ENCODE measurements at regions not wholly inside any gene's neighbourhood (a gene's known extent, or its start where the extent isn't known, plus 50 kb on each side); places are given as distances from the start of the nearest gene placed in this dataset.
"Not testable (repeated sequence)": the region's sequence is repeated elsewhere in the genome, so short reads cannot be mapped to it uniquely, and the experiment has no call there.

- no peak for DNase-seq
These were observed 209.3 kb upstream of the POGK start for GRCh38 chr1:166629946-166630345.

GRCh38 chr1:166630369-166630768 lies 208.9 kb upstream of the POGK start:
- DNase-seq, result no peak

DNA sequence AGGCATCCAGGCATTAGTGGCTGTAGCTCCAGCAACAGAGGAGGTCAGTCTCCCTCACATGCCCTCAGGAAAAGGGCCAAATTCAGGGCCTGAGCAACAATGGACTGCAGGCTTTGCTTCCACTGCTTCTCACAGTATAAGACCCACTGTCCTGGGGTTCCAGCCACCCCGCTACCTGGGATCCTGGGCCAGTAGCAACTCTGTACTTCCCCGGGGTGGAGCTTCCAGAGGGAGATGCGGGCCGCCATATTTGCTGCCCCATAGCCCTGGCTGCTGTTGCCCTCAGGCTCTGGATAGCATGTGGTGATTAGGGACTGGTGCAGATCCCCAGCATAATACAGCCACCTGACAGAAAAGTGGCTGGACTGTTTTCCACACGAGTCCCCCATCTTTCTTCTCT lies 201.1 kb upstream of the POGK start:
- no peak for DNase-seq

DNA sequence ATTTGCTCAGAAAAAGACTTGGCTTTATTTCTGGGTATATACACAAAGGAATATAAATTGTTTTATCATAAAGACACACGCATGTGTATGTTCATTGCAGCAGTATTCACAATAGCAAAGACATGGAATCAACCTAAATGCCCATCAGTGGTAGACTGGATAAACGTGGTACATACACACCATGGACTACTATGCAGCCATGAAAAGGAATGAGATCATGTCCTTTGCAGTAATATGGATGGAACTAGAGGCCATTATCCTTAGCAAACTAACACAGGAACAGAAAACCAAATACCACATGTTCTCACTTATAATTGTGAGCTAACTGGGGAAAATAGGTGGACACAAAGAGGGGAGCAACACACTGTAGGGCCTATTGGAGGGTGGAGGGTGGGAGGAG lies 182.0 kb upstream of the POGK start:
- DNase-seq, result not testable (repeated sequence)

DNA sequence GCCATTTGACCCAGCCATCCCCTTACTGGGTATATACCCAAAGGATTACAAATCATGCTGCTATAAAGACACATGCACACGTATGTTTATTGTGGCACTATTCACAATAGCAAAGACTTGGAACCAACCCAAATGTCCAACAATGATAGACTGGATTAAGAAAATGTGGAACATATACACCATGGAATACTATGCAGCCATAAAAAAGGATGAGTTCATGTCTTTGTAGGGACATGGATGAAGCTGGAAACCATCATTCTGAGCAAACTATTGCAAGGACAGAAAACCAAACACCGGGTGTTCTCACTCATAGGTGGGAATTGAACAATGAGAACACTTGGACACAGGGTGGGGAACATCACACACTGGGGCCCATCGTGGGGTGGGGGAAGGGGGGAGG lies 172.5 kb upstream of the POGK start:
- DNase-seq, result not testable (repeated sequence)

DNA sequence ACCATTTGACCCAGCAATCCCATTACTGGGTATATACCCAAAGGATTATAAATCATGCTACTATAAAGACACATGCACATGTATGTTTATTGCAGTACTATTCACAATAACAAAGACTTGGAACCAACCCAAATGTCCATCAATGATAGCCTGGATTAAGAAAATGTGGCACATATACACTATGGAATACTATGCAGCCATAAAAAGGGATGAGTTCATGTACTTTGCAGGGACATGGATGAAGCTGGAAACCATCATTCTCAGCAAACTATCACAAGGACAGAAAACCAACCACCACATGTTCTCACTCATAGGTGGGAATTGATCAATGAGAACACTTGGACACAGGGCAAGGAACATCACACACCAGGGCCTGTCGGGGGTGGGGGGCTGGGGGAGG lies 171.7 kb upstream of the POGK start:
- DNase-seq, result not testable (repeated sequence)

DNA sequence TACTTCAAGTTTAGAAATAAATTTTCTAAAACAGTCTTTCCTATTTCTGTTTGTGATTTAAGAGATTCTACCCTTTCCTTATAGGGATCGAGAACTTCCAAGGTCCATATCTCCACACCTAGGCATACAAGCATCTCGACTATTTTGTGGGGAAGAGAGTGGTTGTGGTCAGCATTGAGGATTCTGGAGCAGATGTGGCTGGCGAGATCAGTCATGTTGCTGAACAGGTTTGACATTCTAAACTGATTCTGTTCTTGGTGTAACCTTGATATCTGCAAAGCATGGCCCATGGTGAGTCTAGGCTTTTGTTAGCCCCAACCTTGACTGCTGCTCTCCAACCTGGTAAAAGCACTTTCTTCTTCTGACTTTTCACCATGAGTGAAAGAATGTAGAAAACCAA lies 167.6 kb upstream of the POGK start:
- DNase-seq, result no peak

- DNase-seq, result no peak
These were observed 165.6 kb upstream of the POGK start for GRCh38 chr1:166673722-166674121.

- no peak for DNase-seq
These were observed 164.1 kb upstream of the POGK start for GRCh38 chr1:166675213-166675612.

DNA sequence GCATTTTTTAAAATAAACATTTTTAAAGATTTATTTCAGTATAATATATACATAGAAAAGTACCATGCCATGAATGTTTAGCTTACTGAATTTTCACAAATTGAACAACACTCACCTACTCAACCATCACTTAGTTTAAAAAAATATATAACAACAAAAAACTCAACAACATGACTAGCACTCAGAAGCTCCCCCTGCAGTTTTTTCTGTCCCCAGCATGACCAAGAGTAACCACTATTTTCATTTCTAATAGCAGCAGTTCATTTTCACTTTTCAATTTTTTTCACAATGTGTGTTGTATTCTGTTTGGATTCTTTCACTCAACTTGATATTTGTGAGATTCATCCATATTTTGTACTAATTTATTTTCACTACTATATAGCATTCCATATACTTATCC lies 162.3 kb upstream of the POGK start:
- no peak for DNase-seq

- DNase-seq, result no peak
These were observed 159.9 kb upstream of the POGK start for GRCh38 chr1:166679369-166679768.

DNA sequence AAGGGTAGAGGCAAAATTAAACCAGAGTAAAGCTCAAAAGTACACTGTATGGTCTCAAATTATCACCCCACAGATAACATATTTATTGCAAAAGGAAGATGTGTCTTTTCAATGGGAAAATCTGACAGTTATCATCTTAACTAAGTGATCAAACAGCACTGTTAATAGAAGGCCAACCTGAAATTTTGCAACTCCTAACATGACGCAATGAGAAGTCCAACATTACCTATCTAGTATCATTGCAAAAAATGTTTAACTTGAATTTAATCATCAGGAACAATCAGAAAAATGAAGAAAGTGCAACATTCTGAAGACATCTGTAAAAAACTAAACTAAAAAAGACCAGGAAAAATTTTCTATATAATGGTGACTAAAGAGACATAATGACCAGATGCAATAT lies 156.7 kb upstream of the POGK start:
- DNase-seq, result no peak

- DNase-seq, result not testable (repeated sequence)
These were observed 154.6 kb upstream of the POGK start for GRCh38 chr1:166684669-166685068.

DNA sequence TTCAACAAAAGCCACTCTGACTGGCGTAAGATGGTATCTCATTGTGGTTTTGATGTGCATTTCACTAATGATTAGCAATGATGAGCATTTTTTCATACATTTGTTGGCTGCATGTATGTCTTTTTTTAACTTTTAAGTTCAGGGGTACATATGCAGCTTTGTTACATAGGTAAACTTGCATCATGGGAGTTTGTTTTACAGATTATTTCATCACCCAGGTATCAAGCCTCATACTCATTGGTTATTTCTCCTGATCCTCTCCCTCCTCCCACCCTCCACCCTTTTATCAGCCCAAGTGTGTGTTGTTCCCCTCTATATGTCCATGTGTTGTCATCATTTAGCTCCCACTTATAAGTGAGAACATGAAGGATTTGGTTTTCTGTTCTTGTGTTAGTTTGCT lies 154.1 kb upstream of the POGK start:
- no peak for DNase-seq

DNA sequence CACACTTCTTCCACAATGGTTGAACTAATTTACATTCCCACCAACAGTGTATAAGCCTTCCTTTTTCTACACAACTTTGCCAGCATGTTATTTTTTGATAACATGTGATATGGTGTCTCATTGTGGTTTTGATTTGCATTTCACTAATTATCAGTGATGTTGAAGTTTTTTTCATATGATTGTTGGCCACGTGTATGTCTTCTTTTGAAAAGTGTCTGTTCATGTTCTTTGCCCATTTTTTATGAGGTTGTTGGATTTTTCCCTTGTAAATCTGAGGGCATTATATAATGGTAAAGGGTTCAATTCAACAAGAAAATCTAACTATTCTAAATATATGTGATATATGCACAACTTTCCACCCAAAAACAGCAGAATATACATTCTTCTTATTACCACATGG lies 153.4 kb upstream of the POGK start:
- not testable (repeated sequence) for DNase-seq

GRCh38 chr1:166690596-166690995 lies 148.7 kb upstream of the POGK start:
- DNase-seq, result not testable (repeated sequence)

DNA sequence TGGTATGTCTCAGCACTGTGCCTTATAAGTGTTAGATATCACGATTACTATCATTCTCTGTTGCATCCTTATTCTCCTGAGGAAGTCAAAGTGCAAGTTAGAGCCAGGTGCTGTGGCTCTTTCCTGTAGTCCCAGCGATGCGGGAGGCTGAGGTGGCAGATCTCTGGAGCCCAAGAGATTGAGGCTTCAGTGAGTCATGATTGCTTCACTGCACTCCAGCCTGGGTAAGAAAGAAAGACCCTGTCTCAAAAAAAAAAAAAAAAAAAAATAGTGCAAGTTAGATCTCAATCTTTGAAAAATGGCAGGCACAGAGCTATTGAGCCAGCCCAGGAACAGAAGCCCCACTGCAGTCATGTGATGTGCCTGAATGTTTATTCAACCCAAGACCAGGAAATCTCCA lies 147.8 kb upstream of the POGK start:
- no peak for DNase-seq

GRCh38 chr1:166692346-166692745 lies 146.9 kb upstream of the POGK start:
- no peak for DNase-seq

- no peak for DNase-seq
These were observed 146.1 kb upstream of the POGK start for GRCh38 chr1:166693158-166693557.

- DNase-seq, result no peak
These were observed 145.5 kb upstream of the POGK start for GRCh38 chr1:166693673-166694297.

DNA sequence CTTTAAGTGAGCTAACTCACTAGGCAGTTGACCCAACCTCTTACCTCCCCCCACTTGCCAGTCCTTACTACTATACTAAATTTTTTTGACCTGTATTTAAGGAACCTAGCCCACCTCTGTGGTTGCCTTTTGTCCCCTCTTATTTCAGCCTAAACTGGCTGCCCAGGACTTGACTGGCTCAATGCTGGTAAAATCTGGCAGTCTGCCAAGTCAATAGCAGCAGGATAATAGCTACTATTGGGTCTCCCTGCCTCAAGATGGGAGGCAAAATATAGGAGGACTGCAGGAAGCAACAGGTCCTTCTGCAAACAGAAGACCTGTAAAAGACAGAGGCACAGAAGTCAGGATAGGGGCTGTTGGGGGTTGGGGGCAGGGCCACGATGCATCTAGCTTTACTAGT lies 144.2 kb upstream of the POGK start:
- DNase-seq, result no peak

- DNase-seq, result not testable (repeated sequence)
These were observed 143.4 kb upstream of the POGK start for GRCh38 chr1:166695834-166696233.

DNA sequence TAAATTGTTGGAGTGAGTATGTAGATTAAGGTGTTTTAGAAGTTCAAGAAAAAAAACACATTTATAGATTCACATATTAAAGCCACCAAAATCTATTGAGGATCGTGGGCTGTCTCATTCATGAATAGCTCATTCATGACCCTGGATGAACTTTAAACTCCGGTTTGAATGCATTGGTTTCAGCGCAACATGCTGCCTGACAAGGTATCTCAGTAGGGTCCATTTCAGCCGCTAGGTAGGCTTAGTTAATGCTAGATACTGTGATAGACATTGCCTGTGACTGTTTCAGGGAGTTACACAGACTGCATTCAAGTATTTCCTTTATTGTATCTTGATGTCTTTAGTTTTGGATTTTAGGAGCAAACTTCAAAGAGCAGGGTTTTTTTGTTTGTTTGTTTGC lies 140.5 kb upstream of the POGK start:
- DNase-seq, result no peak

DNA sequence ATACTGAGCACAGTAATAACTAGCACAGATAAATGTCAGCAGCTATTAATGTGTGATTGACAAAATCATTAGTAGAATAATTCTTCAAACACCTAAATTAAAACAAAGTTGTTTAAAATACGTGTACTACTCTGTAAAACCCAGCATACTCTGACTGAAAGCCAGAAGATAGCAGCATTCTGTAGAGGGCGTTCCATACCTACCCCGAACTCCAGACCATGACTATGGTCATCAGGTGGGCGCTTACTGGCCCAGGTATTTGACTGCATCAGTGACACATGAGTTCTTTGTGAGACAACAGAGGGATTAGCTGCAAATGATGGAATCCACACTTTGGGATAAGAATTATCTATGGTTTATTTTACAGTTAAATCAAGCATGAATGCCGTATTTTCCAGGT lies 139.7 kb upstream of the POGK start:
- no peak for DNase-seq

DNA sequence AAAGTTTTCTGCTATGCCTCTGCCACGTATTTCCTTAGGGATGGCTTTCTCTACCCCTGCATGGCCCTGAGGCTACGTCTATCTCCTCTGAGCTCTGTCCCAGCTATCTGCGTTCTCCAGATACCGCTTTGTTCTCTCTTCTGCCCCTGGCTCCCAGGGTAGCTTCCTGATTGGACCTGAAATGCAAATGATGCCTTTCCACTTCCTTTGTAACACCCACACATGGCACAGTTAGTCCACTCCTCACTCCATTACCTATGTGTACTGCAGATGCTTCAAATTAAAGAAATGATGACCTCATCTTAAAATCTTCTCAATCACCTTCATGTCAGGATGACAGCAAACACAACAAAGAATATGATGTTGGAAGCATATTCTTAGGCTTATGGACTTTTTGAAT lies 138.6 kb upstream of the POGK start:
- no peak for DNase-seq
